Endothelial cell of umbilical vein (primary cell): ENCODE measurements at regions not wholly inside any gene's neighbourhood (a gene's known extent, or its start where the extent isn't known, plus 50 kb on each side); places are given as distances from the start of the nearest gene placed in this dataset.

Experiments
- BruUV-seq: library from RNA; stranded (reverse); fragments of 400-500 nt; replicated peaks from 2 replicates; lab custom pipeline; 2021; lab: Mats Ljungman, UMichigan
- CTCF ChIA-PET: fragments of 300-600, 350-600 bp; sonication (Branson Sonifier 250); formaldehyde crosslinking; loops from one replicate; lab custom pipeline; 2021; ENCODE audit warnings: antibody characterized with exemption, inconsistent platforms; lab: Charles Lee
- POLR2A ChIA-PET: fragments of 300-600, 350-600 bp; sonication (Branson Sonifier 250); formaldehyde crosslinking; loops from one replicate; lab custom pipeline; 2021; ENCODE audit warnings: antibody characterized with exemption, inconsistent platforms; lab: Charles Lee
- DNase-seq: peaks from one replicate; pipeline ENCODE4 v3.0.0-alpha.2; 2011; ENCODE audit warnings: low read depth, low spot score
- FAIRE-seq: peaks from 2 replicates; lab custom pipeline; 2011; peaks lifted over from hg19 to GRCh38; lab: Jason Lieb, UNC
- H2AFZ ChIP-seq: 2 replicates; pipeline ENCODE4 v1.6.0; 2012; ENCODE audit warnings: low read depth, low read length, control low read depth, inconsistent platforms
- H3K27ac ChIP-seq: 2 replicates; pipeline ENCODE4 v1.5.1; 2011; ENCODE audit warnings: low read depth, mild to moderate bottlenecking, control low read depth, low read length, moderate library complexity; ENCODE audit not compliant: insufficient read depth
- H3K27me3 ChIP-seq, 2 experiments: 2 replicates each; pipeline versions ENCODE4 v1.6.0 to v1.6.1; 2011; ENCODE audit warnings: low read length in 2 of 2, mixed read lengths in 1 of 2; ENCODE audit not compliant: control insufficient read depth in 2 of 2, insufficient read depth in 2 of 2
- H3K36me3 ChIP-seq, 2 experiments: 2 replicates in 1 of 2; 3 replicates in 1 of 2; pipeline ENCODE4 v1.5.1; 2011; ENCODE audit warnings: low read length in 2 of 2, mild to moderate bottlenecking in 1 of 2, moderate library complexity in 1 of 2; ENCODE audit not compliant: control insufficient read depth in 2 of 2, insufficient read depth in 2 of 2; ENCODE audit errors: extremely low read depth in 1 of 2
- H3K4me1 ChIP-seq: 3 replicates; pipeline ENCODE4 v1.5.1; 2011; ENCODE audit warnings: mild to moderate bottlenecking, low read length; ENCODE audit not compliant: control insufficient read depth, insufficient read depth; ENCODE audit errors: extremely low read depth
- H3K4me2 ChIP-seq: 2 replicates; pipeline ENCODE4 v1.6.1; 2011; ENCODE audit warnings: low read length, control low read depth, mixed read lengths; ENCODE audit not compliant: insufficient read depth
- H3K4me3 ChIP-seq, 3 experiments: fragments of 200-600 bp in 1 of 3; sonication (generic), shearing (Covaris generic) in 1 of 3; replicated peaks in 1 of 3; 2 replicates each; pipeline ENCODE4 v1.5.1; 2011 to 2016; ENCODE audit warnings: control low read depth in 3 of 3, low read length in 3 of 3, mild to moderate bottlenecking in 2 of 3, inconsistent platforms in 1 of 3, low read depth in 1 of 3, moderate library complexity in 1 of 3; ENCODE audit not compliant: insufficient read depth in 1 of 3
- H3K79me2 ChIP-seq: 2 replicates; pipeline ENCODE4 v1.6.0; 2012; ENCODE audit warnings: low read length, inconsistent platforms; ENCODE audit not compliant: control insufficient read depth, insufficient read depth
- H3K9ac ChIP-seq: replicated peaks from 2 replicates; pipeline ENCODE3; 2011; ENCODE audit warnings: low read length, control low read depth; ENCODE audit not compliant: insufficient read depth; ENCODE audit errors: extremely low read depth
- H3K9me1 ChIP-seq: replicated peaks from 3 replicates; pipeline ENCODE4 v1.6.0; 2011; ENCODE audit warnings: mild to moderate bottlenecking, low read length; ENCODE audit not compliant: control insufficient read depth, insufficient read depth; ENCODE audit errors: extremely low read depth
- H3K9me3 ChIP-seq: replicated peaks from 2 replicates; pipeline ENCODE4 v1.5.1; 2012; ENCODE audit warnings: low read length, inconsistent platforms; ENCODE audit not compliant: control insufficient read depth, insufficient read depth
- H4K20me1 ChIP-seq: replicated peaks from 2 replicates; pipeline ENCODE3; 2011; ENCODE audit warnings: mild to moderate bottlenecking, low read length; ENCODE audit not compliant: control insufficient read depth, insufficient read depth; ENCODE audit errors: extremely low read depth
- EZH2 ChIP-seq: IDR thresholded peaks from 2 replicates; pipeline ENCODE4 v1.6.1; 2012; ENCODE audit warnings: borderline replicate concordance, low read depth, mild to moderate bottlenecking, moderate library complexity, low read length, inconsistent platforms; ENCODE audit not compliant: severe bottlenecking
- FOS ChIP-seq: IDR thresholded peaks from 2 replicates; pipeline ENCODE4 v1.6.1; 2011; ENCODE audit warnings: mild to moderate bottlenecking, low read length, moderate library complexity, borderline replicate concordance; ENCODE audit not compliant: insufficient read depth
- GATA2 ChIP-seq: IDR thresholded peaks from 2 replicates; pipeline ENCODE4 v1.7.0; 2011; ENCODE audit warnings: low read depth, mild to moderate bottlenecking, moderate library complexity, mixed read lengths, low read length; ENCODE audit not compliant: insufficient read length, insufficient read depth
- JUN ChIP-seq: IDR thresholded peaks from 2 replicates; pipeline ENCODE4 v1.6.1; 2011; ENCODE audit warnings: borderline replicate concordance, low read depth; ENCODE audit not compliant: insufficient read length, insufficient read depth
- MYC ChIP-seq: IDR thresholded peaks from one replicate; pipeline ENCODE4 v1.6.1; 2011; ENCODE audit warnings: mild to moderate bottlenecking, low read depth, low read length
- POLR2A ChIP-seq: IDR thresholded peaks from 2 replicates; pipeline ENCODE4 v1.6.1; 2012; ENCODE audit warnings: low read depth, mild to moderate bottlenecking, control low read depth, low read length
- dilution Hi-C: fragments of 300-500 bp; cut with MboI; formaldehyde crosslinking; loops from one replicate; pipeline ENCODE4 v1.15.0; 2019; ENCODE audit warnings: low sequenced_read_pairs; ENCODE audit not compliant: extremely low pct_ligation_motif_present
- intact Hi-C: fragments of 100-400 bp; cut with micrococcal nuclease; formaldehyde crosslinking; loops from one replicate; pipeline ENCODE4 v1.10.0; 2022
- TF ChIP-seq, protein P1 (sequence below): IDR thresholded peaks from 2 replicates; pipeline ENCODE4 v1.6.1; 2011; ENCODE audit not compliant: insufficient read depth, insufficient read length

GRCh38 chr1:208564466-208564865, 320.3 kb upstream of the PLXNA2 start:
- no TSS peak for BruUV-seq
- no peaks in the 10 kb centered on the region for H3K79me2 ChIP-seq
- H3K9ac ChIP-seq: no peak overlapping the region

DNA sequence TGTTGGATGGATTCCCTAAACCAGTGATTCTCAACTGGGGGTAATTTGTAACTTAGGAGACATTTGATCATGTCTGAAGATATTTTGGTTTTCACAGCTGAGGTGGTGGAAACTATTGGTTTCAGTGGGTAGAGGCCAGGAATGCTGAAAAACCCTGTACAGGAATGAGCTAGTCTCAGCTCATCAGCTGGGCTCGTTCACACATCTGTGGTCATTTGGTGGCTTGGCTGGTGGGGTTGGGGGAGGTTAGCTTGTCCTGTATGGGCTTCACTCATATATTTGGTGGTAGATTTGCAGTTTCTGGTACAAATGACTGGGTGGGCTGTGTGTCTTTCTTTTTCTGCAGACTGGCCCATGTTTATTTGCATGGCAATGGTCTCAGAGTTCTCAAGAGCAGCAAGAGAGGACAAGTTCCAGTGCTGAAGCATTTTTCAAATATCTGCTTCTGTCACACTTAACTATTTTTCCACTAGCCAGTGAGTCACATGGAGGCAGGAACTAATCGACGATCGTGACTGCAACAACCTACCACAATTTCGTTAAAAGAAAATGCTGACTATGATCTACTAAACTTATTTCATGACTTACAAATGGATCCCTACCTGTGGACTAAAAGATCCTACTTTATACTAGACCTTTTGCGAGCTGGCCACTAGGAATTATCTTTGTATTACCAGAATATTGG, 321.7 kb upstream of the PLXNA2 start:
- Histone ChIP-seq H3K79me2 (no peaks in the 10 kb centered on the region), H3K4me3 (no peak overlapping the region), H3K9ac (no peak overlapping the region), H3K27ac (no peak overlapping the region), H3K27me3 (peaks cover 0 to 5% of the 10 kb centered on the region in 2 experiments), H3K9me1 (no peaks in the 10 kb centered on the region), H3K4me2 (no peak overlapping the region), H3K36me3 (no peaks in the 10 kb centered on the region), H2AFZ (no peak overlapping the region), H3K4me1 (no peaks in the 10 kb centered on the region), H3K9me3 (no peaks in the 10 kb centered on the region), H4K20me1 (no peaks in the 10 kb centered on the region)
- FAIRE-seq (no peak), DNase-seq (no peak)
- dilution Hi-C loops: no loop called here
- no peak for TF ChIP-seq POLR2A
- no TSS peak for BruUV-seq
- POLR2A ChIA-PET: no interaction called here
- CTCF ChIA-PET: no interaction called here
- intact Hi-C loops: no loop called here

More at GRCh38 chr1:208564466-208564865, 320.3 kb upstream of the PLXNA2 start:
- Histone ChIP-seq H4K20me1 (no peaks in the 10 kb centered on the region), H3K4me2 (no peak overlapping the region), H3K36me3 (no peaks in the 10 kb centered on the region), H2AFZ (no peak overlapping the region), H3K4me3 (no peak overlapping the region), H3K9me1 (no peaks in the 10 kb centered on the region), H3K27ac (no peak overlapping the region), H3K4me1 (no peaks in the 10 kb centered on the region), H3K9me3 (no peaks in the 10 kb centered on the region), H3K27me3 (peaks cover 0 to 5% of the 10 kb centered on the region in 2 experiments)
- FAIRE-seq: no peak
- no peak for TF ChIP-seq MYC
- no peak for TF ChIP-seq FOS
- no peak for TF ChIP-seq GATA2
- TF ChIP-seq, protein P1, sequence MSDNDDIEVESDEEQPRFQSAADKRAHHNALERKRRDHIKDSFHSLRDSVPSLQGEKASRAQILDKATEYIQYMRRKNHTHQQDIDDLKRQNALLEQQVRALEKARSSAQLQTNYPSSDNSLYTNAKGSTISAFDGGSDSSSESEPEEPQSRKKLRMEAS: no peak
- TF ChIP-seq JUN: no peak
- TF ChIP-seq EZH2: no peak
- TF ChIP-seq POLR2A: no peak
- POLR2A ChIA-PET: no interaction called here
- no peak for DNase-seq
- dilution Hi-C loops: no loop called here
- CTCF ChIA-PET: no interaction called here
- intact Hi-C loops: no loop called here
